Stimulated activated CD4-positive, alpha-beta T cell treated with anti-CD3 and anti-CD28 coated beads, Interleukin-2, amount 100 ng/mL, for 48 hours (primary cell): ENCODE measurements at regions not wholly inside any gene's neighbourhood (a gene's known extent, or its start where the extent isn't known, plus 50 kb on each side); places are given as distances from the start of the nearest gene placed in this dataset.
"Not testable (repeated sequence)": the region's sequence is repeated elsewhere in the genome, so short reads cannot be mapped to it uniquely, and the experiment has no call there.

Experiments
- DNase-seq, 2 donors: peaks; one replicate each; pipeline ENCODE4 v3.0.0-alpha.2; 2020

DNA sequence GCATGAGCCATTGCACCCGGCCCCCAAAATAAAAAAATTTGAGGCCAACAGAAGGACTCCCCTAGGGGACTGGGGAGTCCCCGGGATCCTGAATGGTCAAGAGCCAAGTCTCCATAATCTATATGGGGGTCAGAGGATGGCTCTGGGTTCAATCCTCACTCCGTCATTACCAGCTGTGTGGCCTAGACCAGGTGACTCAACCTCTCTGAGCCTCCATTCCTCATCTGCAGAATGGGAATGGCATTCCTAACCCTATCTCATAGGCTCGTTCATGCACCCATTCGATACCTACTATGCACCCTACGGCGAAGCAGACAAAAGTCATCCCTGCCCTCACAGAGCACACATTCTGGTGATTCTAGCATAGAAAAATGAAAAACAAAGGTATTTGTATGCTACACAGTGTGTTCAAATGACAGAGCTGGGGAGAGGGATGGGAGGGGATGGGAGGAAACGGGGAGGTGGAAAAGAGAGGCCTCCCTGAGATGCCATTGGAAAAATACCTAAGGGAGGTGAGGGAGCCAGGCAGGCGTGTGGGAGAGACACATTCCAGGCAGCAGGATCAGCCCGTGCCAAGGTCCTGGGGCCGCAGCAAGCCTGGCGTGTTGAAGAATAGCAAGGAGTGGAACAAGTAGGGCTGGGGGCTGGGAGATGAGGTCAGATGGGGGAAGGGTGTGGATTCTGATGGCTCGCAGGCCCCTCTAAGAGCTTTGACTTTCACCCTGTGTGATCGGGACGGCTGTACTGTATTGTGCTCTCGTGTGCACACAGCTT, 71.2 kb downstream of the RMI2 start:
- DNase-seq, result no peak

GRCh38 chr16:11417487-11417886, 72.2 kb downstream of the RMI2 start:
- DNase-seq, result no peak

DNA sequence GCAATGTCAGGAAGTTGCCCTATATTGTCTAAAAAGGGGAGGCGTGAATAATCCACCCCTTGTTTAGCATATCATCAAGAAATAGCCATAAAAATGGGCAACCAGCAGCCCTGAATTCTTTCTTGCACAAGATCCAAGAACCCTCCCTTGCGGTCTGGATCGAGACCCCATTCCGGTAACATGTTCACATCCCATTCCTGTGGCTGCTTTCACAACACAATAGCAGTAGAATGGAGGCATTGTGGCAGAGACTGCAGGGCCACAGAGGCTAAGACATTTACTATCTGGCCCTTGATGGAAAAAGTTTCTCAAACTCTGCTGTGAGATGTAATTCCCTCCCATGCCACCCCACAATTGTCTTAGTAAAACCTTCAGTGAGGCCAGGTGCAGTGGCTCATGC, 73.2 kb downstream of the RMI2 start:
- no peak for DNase-seq

- not testable (repeated sequence) for DNase-seq
Observed at GRCh38 chr16:11420067-11420466, 74.8 kb downstream of the RMI2 start.

- DNase-seq, result no peak
Observed at GRCh38 chr16:11420895-11421294, 75.6 kb downstream of the RMI2 start.

GRCh38 chr16:11422381-11423314, 77.4 kb downstream of the RMI2 start:
- no peak for DNase-seq

DNA sequence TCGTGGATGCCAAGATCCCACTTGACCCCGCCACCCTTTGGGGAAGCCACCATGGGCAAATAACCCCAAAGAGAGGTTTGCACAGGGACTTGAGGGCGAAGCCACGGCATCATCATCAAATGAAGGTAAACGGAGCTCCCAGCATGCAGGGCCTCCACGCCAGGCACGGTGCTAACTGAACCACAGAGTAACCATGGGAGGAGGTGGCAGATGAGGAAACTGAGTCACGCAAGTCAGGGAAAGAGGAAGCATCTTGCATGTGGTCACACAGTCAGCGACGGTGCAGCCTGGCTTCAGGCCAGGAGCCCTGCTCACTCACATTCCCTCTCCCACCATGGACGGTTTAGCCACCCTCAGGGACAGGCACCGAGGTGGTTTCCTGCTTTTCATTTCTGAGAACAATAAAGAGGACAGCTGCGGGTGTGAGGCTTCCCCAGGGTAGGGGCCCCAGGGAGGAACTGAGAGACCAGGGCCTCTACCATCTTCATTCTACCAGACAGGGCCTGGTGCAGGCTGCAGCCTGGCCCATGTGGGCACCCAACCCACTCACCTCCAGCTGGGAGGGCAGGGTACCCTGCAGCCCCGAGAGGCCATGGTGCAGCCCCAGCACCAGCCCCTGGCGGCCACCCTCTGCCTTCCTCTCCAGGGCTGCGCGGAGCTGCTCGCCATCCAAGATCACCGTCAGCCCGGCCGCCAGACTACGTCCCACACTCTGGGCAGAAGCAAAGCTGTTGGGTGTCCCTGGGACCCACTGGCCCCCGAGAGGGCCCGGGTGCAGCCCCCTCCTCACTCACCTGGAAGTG, 78.3 kb downstream of the RMI2 start:
- DNase-seq, result no peak

DNA sequence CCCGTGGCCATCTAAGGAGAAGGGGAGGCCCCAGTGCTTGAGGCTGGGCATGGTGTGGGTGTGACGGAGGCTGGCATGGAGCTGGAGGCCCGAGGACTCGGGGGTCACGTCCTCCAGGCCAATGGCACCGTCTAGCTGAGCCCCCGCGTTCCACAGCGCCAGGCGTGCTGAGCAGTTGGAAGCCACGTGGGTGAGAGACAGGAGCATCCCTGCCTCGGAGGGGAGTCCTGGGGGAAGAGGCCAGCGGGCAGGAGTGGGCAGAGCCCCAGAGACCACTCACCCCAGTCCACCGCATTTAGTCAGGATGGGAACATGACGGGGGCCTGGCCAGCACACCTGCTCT, 78.8 kb downstream of the RMI2 start:
- DNase-seq, result no peak

- no peak for DNase-seq
Observed at GRCh38 chr16:11425140-11425539, 79.9 kb downstream of the RMI2 start.

DNA sequence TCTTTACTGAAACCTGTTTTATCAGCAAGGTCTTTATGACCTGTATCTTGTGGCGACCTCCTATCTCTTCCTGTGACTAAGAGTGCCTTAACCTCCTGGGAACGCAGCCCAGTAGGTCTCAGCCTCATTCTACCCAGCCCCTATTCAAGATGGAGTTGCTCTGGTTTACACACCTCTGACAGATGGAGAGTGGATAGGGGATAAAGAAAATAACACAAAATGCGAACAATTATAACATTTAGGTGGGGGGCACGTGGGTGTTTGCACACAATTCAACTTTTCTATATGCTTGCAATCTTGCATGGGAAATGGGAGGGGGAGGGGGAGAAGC, 83.3 kb downstream of the RMI2 start:
- no peak for DNase-seq

GRCh38 chr16:11429123-11429522, 83.9 kb downstream of the RMI2 start:
- DNase-seq, result no peak

DNA sequence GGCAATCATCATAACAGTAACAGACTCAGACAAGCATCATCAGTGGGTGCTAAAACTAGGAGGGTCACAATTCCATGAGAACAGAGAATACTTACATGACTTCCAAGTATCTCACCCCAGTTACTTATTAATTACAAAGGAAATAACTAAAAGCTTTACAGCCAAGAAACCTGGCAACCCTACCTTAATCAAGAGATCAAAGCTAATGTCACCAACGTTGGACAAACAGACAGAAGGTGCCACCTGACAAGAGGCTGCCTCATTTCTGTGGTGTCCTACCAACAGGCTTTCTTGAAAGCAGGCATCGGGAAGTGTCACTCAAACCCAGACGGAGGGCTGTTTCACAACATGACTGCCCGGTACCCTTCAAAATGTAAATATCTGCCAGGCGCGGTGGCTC, 84.6 kb downstream of the RMI2 start:
- DNase-seq, result no peak

DNA sequence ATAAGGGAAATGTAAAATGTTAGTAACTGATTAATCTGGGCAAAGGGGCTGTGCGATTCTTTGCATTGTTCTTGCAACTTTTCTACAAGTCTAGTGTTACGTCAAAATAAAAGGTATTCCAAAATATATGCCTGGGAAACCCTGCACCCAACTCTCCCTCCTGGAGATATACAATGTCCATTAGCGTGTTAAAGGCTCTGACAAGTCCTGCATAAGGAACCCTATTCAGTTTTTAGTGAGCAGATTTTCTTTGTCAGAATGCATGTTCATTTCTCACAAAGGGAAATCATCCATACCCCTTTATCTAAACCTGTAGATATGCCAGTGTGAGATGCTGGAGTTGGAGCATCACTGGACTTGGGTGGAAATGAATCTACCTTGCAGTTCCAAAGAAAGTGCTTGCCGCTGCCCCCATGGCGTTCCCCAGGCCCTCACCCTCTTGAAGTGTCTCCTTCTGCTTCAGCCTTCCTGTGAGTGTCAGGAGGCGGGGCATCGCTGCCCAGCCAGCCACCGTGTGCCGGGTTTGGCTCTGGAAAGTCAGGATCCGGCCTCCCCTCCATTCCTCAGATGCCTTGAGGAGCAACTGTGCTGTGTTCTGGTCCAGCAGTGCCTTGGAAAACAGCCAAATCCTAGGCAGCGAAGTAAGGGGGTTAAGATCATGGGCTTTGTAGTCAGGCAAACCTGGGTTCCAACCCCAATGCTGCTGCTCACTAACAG, 85.5 kb downstream of the RMI2 start:
- no peak for DNase-seq

DNA sequence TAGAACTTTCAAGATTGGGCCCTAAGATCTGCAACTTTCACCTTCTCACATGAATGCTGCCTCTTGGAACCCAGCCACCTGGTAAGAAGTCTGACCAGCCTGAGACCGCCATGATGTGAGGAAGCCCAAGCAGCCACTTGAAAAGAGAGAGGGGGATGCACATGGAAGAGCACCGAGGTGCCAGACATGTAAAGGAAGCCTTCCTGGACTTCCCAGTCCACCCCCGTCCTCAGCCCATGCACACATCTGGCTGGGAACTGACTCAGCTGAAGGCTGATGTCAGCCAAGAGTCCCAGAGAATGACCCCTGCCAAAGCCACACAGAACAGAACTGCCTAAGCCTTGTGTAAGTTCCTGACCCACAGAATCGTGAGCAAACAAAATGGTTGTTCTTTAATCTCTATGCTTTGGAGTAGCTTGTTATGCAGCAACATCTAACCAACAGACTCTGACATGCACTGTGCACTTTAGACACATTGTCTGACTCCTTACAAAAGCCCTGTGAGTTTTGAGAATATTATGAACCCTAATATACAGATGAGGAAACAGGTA, 86.7 kb downstream of the RMI2 start:
- DNase-seq, result no peak

GRCh38 chr16:11432856-11433395, 87.7 kb downstream of the RMI2 start:
- no peak for DNase-seq

GRCh38 chr16:11435576-11435975, 90.3 kb downstream of the RMI2 start:
- DNase-seq, result no peak

- no peak for DNase-seq
Observed at GRCh38 chr16:11437069-11437468, 91.8 kb downstream of the RMI2 start.

DNA sequence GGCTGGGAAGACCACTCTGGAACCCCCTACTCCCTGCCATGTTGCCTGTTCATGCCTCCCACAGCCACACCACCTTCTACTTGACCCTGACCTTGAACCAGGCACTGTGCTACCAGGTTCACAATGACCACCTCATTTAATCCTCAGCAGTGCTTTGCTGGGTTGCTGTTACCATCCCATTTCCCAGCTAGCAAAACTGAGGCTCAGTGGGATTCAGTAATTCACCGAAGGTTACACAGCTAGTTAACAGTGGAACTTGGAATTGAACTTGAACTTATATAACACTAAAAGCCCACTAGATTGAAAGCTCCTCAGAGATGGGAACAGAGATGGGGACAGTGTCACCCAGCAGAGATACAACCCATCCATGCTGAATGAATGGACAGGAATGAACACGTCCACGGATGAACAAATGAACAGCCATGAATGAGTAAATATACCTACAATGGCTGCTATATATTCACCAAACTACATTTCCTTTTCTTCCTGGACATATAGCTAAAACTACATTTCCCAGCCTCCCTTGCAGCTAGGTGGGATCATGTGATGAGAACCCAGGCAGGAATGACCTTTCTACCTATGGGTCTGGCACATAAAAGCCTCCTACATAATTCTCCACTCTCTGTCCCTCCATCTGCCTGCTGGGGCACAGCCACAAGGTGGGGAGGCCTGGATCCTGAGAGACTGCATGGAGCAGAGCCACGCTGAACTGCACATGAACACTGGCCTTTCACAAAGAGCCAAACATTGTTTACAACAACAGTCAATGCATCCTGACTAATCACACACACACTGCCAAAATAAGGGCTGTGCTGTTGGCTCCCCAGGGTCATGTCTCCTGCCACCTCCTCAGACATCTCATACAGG, 94.8 kb downstream of the RMI2 start:
- DNase-seq, result no peak

DNA sequence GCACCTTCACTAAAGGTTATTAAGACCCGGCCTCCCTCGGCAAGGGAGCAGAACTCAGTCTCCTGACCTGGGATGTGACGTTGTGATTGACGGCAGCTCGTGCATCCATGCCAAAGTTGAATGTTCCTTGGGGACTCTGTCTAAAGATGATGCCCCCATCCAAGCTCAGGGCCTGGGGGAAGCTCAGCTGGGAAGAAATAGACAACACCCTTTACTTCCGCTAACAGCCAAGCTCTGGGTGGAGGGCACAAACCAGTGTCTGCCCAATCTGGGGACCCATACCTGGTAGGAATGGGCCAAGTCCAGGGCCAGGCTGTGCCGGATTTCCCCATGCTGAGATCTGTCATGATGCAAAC, 95.4 kb downstream of the RMI2 start:
- no peak for DNase-seq

DNA sequence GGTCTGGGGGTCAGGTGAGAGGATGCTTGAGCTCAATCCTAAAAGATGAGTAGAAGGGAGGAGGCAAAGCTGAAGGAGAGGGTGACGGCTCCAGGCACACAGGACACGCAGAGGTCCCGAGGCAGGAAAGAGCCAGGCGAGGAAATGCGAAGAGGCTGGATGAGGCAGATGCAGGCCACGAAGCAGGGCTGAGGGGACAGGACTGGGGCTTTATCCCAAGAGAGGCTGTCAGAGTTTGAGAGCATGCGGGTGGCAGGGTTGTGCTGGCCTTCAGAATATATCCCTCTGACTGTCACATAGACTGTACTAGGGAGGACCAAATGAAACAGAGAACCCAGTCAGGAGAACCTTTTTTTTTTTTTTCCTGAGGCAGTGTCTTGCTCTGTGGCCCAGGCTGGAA, 100.2 kb downstream of the RMI2 start:
- DNase-seq, result no peak

DNA sequence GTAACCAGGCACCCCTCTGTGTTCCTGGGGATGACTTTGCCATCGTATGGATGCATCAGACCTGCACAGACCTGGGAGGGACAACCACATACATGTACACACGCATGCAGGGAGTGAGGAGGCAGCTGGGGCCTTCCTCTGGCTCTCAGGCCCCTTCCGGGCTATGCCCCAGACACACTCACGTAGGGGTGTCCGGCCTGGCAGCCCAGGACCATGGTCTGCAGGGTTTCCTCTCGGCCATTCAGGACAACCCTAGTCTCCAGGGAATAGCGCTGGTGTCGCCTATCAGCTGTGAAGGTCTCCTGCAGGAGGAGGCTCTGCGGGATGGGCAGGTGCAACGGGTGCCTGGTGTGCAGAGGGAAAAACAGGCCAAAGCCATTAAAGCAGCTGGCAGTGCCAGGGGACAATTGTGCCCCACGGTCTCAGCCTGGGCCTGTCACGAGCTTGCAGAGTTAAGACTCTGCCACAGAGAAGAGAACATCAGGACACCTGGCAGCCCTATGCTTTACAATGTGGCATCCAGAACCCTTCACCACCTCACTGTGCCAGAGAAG, 101.4 kb downstream of the RMI2 start:
- no peak for DNase-seq
